Liver (tissue), 8 donors: ENCODE measurements at regions not wholly inside any gene's neighbourhood (a gene's known extent, or its start where the extent isn't known, plus 50 kb on each side); places are given as distances from the start of the nearest gene placed in this dataset.

Experiments
- DNase-seq: peaks from one replicate; pipeline ENCODE4 v3.0.0-alpha.2; 2017; ENCODE audit warnings: low spot score
- H3K27ac ChIP-seq, 2 donors: one replicate each; pipeline ENCODE4 v1.7.0; 2013; ENCODE audit warnings: inconsistent platforms in 2 of 2, low read length in 2 of 2, control low read depth in 1 of 2, low read depth in 1 of 2, mild to moderate bottlenecking in 1 of 2
- H3K27me3 ChIP-seq, 4 donors: one replicate each; pipeline versions ENCODE4 v1.6.1 to v1.7.0; 2013; ENCODE audit warnings: low read length in 3 of 4, inconsistent platforms in 1 of 4, mild to moderate bottlenecking in 1 of 4, moderate library complexity in 1 of 4; ENCODE audit not compliant: control insufficient read depth in 4 of 4, insufficient read depth in 4 of 4
- H3K36me3 ChIP-seq, 4 donors: one replicate each; pipeline versions ENCODE4 v1.6.1 to v1.7.0; 2013; ENCODE audit warnings: low read length in 3 of 4, mild to moderate bottlenecking in 3 of 4, low read depth in 1 of 4, moderate library complexity in 1 of 4; ENCODE audit not compliant: control insufficient read depth in 4 of 4, insufficient read depth in 3 of 4
- H3K4me1 ChIP-seq, 4 donors: one replicate each; pipeline versions ENCODE4 v1.6.1 to v1.7.0; 2013; ENCODE audit warnings: low read length in 3 of 4, mild to moderate bottlenecking in 3 of 4, moderate library complexity in 1 of 4; ENCODE audit not compliant: control insufficient read depth in 4 of 4, insufficient read depth in 4 of 4
- H3K4me3 ChIP-seq, 3 donors: one replicate each; pipeline versions ENCODE4 v1.6.1 to v1.7.0; 2013; ENCODE audit warnings: low read length in 3 of 3, control low read depth in 1 of 3, low read depth in 1 of 3, mild to moderate bottlenecking in 1 of 3
- H3K9ac ChIP-seq, 2 donors: one replicate each; pipeline ENCODE4 v1.7.0; 2013; ENCODE audit warnings: low read length in 2 of 2, mild to moderate bottlenecking in 2 of 2, moderate library complexity in 2 of 2, control low read depth in 1 of 2, low read depth in 1 of 2
- H3K9me3 ChIP-seq, 4 donors: one replicate each; pipeline versions ENCODE4 v1.6.1 to v1.7.0; 2013; ENCODE audit warnings: low read length in 3 of 4; ENCODE audit not compliant: control insufficient read depth in 4 of 4
- FOXA1 ChIP-seq: IDR thresholded peaks from 2 replicates; pipeline ENCODE4 v1.6.1; 2016; ENCODE audit warnings: antibody characterized with exemption
- FOXA2 ChIP-seq: IDR thresholded peaks from 2 replicates; pipeline ENCODE4 v1.6.1; 2016; ENCODE audit warnings: antibody characterized with exemption
- JUND ChIP-seq, 2 donors: IDR thresholded peaks; 2 replicates each; pipeline ENCODE4 v1.6.1; 2016; ENCODE audit warnings: antibody characterized with exemption in 2 of 2
- NR2F2 ChIP-seq: IDR thresholded peaks from 2 replicates; pipeline ENCODE4 v1.6.1; 2016; ENCODE audit warnings: antibody characterized with exemption
- RAD21 ChIP-seq, 2 donors: IDR thresholded peaks; 2 replicates each; pipeline ENCODE4 v1.6.1; 2016; ENCODE audit warnings: antibody characterized with exemption in 2 of 2, mild to moderate bottlenecking in 2 of 2
- RXRA ChIP-seq, 2 donors: IDR thresholded peaks; 2 replicates each; pipeline ENCODE4 v1.6.1; 2017 to 2018; ENCODE audit warnings: antibody characterized with exemption in 2 of 2, mild to moderate bottlenecking in 1 of 2
- SP1 ChIP-seq: IDR thresholded peaks from 2 replicates; pipeline ENCODE4 v1.6.1; 2018; ENCODE audit warnings: antibody characterized with exemption, mild to moderate bottlenecking
- WGBS: extraction: QIAGEN DNeasy Blood & Tissue Kit; methylation state at CpG from one replicate; pipeline ENCODE4 v1.1.7; 2013; 5-methylcytosine and 5-hydroxymethylcytosine counted together
- TF ChIP-seq, protein P1 (sequence below): fragments of 150-350 bp; IDR thresholded peaks from 2 replicates; pipeline ENCODE4 v1.5.1; 2017; ENCODE audit warnings: improper control_type of control experiment, low read depth, low read length; ENCODE audit not compliant: missing input control
- TF ChIP-seq, protein P2 (sequence below): IDR thresholded peaks from 2 replicates; pipeline ENCODE4 v1.6.1; 2016; ENCODE audit warnings: antibody characterized with exemption
- TF ChIP-seq, protein P3 (sequence below): IDR thresholded peaks from 2 replicates; pipeline ENCODE4 v1.6.1; 2016; ENCODE audit warnings: antibody characterized with exemption
- TF ChIP-seq, protein P4 (sequence below): IDR thresholded peaks from 2 replicates; pipeline ENCODE4 v1.6.1; 2016; ENCODE audit warnings: antibody characterized with exemption, mild to moderate bottlenecking
- donor health status: healthy.
- donor health status: healthy.
- donor health status: healthy.
- donor health status: healthy.
- donor health status: healthy.

DNA sequence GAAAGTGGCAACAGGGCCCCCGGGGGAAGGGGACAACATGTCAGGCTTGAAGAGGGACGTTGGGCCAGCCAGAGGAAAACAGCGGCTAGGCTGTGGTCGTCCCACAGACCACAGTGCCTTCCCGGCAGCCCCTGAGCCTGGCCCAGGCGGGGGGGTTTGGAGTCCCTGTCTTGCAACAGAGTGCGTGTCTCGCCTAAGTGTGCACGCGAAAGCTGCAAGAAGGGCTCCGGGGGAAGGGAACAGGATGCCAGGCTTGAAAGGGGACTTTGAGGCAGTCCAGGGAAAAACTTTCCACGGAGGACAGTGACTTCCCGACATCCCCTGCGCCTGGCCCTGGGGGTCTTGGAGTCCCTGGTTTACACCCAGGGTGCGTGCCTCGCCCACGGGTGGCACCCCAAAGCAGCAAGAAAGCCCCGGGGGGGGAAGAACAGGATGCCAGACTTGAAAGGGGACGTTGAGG, 157.5 kb upstream of the ALG10B start:
- no peak overlapping the region for H3K9ac ChIP-seq
- no peaks in the 10 kb centered on the region for H3K27me3 ChIP-seq
- TF ChIP-seq RXRA (IDR thresholded peaks at IDR 0.05) (no peak), JUND (IDR thresholded peaks at IDR 0.05) (no peak), SP1 (no peak), FOXA1 (no peak), RAD21 (IDR thresholded peaks at IDR 0.05) (no peak)
- TF ChIP-seq, protein P1, sequence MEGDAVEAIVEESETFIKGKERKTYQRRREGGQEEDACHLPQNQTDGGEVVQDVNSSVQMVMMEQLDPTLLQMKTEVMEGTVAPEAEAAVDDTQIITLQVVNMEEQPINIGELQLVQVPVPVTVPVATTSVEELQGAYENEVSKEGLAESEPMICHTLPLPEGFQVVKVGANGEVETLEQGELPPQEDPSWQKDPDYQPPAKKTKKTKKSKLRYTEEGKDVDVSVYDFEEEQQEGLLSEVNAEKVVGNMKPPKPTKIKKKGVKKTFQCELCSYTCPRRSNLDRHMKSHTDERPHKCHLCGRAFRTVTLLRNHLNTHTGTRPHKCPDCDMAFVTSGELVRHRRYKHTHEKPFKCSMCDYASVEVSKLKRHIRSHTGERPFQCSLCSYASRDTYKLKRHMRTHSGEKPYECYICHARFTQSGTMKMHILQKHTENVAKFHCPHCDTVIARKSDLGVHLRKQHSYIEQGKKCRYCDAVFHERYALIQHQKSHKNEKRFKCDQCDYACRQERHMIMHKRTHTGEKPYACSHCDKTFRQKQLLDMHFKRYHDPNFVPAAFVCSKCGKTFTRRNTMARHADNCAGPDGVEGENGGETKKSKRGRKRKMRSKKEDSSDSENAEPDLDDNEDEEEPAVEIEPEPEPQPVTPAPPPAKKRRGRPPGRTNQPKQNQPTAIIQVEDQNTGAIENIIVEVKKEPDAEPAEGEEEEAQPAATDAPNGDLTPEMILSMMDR: no peak
- TF ChIP-seq, protein P2, sequence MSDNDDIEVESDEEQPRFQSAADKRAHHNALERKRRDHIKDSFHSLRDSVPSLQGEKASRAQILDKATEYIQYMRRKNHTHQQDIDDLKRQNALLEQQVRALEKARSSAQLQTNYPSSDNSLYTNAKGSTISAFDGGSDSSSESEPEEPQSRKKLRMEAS: no peak
- WGBS: 81% methylated on average over 19 of the region's 19 CpGs
- H3K36me3 ChIP-seq: no peaks in the 10 kb centered on the region
- DNase-seq: no peak
- no peaks in the 10 kb centered on the region for H3K4me1 ChIP-seq
- H3K9me3 ChIP-seq: peaks cover 0 to 5% (median 0%) of the 10 kb centered on the region in 4 donors
- no peak overlapping the region for H3K4me3 ChIP-seq
- H3K27ac ChIP-seq: no peak overlapping the region

DNA sequence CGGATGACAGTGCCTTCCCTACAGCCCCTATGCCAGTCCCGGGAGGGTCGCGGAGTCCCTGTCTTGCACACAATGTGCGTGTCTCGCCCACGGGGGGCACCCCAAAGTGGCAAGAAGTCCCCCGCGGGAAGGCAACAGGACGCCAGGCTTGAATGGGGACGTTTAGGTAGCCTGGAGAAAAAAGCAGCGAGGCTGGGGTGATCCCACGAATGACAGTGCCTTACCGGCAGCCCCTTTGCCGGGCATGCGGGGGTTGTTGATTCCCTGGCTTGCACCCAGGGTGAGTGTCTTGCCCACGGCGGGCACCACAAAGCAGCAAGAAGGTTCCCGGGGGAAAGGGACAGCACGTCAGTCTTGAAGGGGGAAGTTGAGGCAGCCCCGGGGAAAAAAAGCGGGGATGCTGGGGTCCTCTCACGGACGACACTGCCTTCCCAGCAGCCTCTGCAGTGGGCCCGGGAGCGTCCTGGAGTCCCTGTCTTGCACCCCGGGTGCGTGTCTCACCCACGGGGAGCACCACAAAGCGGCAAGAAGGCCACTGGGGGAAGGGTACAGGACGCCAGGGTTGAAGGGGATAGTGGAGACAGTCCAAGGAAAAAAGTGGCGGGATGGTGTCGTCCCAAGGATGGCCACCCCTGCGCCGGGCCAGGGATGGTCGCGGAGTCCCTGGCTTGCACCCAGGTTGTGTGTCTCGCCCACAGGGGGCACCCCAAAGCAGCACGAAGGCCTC, 156.8 kb upstream of the ALG10B start:
- H3K36me3 ChIP-seq: no peaks in the 10 kb centered on the region
- no peaks in the 10 kb centered on the region for H3K4me1 ChIP-seq
- H3K27me3 ChIP-seq: no peaks in the 10 kb centered on the region
- DNase-seq: no peak
- peaks cover 0 to 5% (median 0%) of the 10 kb centered on the region in 4 donors for H3K9me3 ChIP-seq
- no peak overlapping the region for H3K27ac ChIP-seq
- WGBS: 86% methylated on average over 39 of the region's 39 CpGs
- TF ChIP-seq, protein P3, sequence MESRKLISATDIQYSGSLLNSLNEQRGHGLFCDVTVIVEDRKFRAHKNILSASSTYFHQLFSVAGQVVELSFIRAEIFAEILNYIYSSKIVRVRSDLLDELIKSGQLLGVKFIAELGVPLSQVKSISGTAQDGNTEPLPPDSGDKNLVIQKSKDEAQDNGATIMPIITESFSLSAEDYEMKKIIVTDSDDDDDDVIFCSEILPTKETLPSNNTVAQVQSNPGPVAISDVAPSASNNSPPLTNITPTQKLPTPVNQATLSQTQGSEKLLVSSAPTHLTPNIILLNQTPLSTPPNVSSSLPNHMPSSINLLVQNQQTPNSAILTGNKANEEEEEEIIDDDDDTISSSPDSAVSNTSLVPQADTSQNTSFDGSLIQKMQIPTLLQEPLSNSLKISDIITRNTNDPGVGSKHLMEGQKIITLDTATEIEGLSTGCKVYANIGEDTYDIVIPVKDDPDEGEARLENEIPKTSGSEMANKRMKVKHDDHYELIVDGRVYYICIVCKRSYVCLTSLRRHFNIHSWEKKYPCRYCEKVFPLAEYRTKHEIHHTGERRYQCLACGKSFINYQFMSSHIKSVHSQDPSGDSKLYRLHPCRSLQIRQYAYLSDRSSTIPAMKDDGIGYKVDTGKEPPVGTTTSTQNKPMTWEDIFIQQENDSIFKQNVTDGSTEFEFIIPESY: no peak
- TF ChIP-seq, protein P4, sequence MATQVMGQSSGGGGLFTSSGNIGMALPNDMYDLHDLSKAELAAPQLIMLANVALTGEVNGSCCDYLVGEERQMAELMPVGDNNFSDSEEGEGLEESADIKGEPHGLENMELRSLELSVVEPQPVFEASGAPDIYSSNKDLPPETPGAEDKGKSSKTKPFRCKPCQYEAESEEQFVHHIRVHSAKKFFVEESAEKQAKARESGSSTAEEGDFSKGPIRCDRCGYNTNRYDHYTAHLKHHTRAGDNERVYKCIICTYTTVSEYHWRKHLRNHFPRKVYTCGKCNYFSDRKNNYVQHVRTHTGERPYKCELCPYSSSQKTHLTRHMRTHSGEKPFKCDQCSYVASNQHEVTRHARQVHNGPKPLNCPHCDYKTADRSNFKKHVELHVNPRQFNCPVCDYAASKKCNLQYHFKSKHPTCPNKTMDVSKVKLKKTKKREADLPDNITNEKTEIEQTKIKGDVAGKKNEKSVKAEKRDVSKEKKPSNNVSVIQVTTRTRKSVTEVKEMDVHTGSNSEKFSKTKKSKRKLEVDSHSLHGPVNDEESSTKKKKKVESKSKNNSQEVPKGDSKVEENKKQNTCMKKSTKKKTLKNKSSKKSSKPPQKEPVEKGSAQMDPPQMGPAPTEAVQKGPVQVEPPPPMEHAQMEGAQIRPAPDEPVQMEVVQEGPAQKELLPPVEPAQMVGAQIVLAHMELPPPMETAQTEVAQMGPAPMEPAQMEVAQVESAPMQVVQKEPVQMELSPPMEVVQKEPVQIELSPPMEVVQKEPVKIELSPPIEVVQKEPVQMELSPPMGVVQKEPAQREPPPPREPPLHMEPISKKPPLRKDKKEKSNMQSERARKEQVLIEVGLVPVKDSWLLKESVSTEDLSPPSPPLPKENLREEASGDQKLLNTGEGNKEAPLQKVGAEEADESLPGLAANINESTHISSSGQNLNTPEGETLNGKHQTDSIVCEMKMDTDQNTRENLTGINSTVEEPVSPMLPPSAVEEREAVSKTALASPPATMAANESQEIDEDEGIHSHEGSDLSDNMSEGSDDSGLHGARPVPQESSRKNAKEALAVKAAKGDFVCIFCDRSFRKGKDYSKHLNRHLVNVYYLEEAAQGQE: no peak
- no peak for TF ChIP-seq JUND (IDR thresholded peaks at IDR 0.05)
- no peak for TF ChIP-seq FOXA2
- TF ChIP-seq NR2F2: no peak
- no peak overlapping the region for H3K9ac ChIP-seq
- no peak overlapping the region for H3K4me3 ChIP-seq
